OCI-LY1 (cell line): ENCODE measurements at regions not wholly inside any gene's neighbourhood (a gene's known extent, or its start where the extent isn't known, plus 50 kb on each side); places are given as distances from the start of the nearest gene placed in this dataset.

Experiments used
- H2AFZ ChIP-seq: fragments of 200-600 bp; sonication (generic), shearing (Covaris generic); 2 replicates; pipeline ENCODE4 v1.6.0; 2014; ENCODE audit warnings: antibody characterized with exemption, mild to moderate bottlenecking, low read length
- H3F3A ChIP-seq: fragments of 200-600 bp; sonication (generic), shearing (Covaris generic); 2 replicates; pipeline ENCODE4 v1.6.0; 2014; ENCODE audit warnings: mild to moderate bottlenecking, antibody characterized with exemption, low read length, moderate library complexity; ENCODE audit not compliant: insufficient read depth
- H3K27ac ChIP-seq: fragments of 200-600 bp; sonication (generic); 2 replicates; pipeline ENCODE4 v1.5.1; 2014; ENCODE audit warnings: low read length, mixed run types, mild to moderate bottlenecking, low read depth; ENCODE audit not compliant: poor library complexity, severe bottlenecking
- H3K27me3 ChIP-seq: fragments of 200-600 bp; sonication (generic); 2 replicates; pipeline ENCODE4 v1.6.0; 2014; ENCODE audit warnings: antibody characterized with exemption, mild to moderate bottlenecking, low read length, moderate library complexity; ENCODE audit not compliant: insufficient read depth
- H3K36me3 ChIP-seq: fragments of 200-600 bp; sonication (generic); 2 replicates; pipeline ENCODE4 v1.6.1; 2014; ENCODE audit warnings: mild to moderate bottlenecking, antibody characterized with exemption, low read length, moderate library complexity, mixed read lengths; ENCODE audit not compliant: insufficient read depth
- H3K4me1 ChIP-seq: fragments of 200-600 bp; sonication (generic); 2 replicates; pipeline ENCODE4 v1.5.1; 2014; ENCODE audit warnings: mild to moderate bottlenecking, low read length, moderate library complexity; ENCODE audit not compliant: insufficient read depth, severe bottlenecking
- H3K4me2 ChIP-seq: fragments of 200-600 bp; sonication (generic), shearing (Covaris generic); 2 replicates; pipeline ENCODE4 v1.6.1; 2014; ENCODE audit warnings: low read length
- H3K4me3 ChIP-seq: fragments of 200-600 bp; sonication (generic); 2 replicates; pipeline ENCODE4 v1.5.1; 2014; ENCODE audit warnings: low read length, low read depth, mild to moderate bottlenecking, mixed read lengths; ENCODE audit not compliant: poor library complexity, severe bottlenecking
- H3K79me2 ChIP-seq: fragments of 200-600 bp; shearing (Covaris generic); 2 replicates; pipeline ENCODE4 v1.6.1; 2016; ENCODE audit warnings: mixed run types, low read length, mixed read lengths; ENCODE audit not compliant: insufficient read depth
- H3K9ac ChIP-seq: fragments of 200-600 bp; sonication (generic), shearing (Covaris generic); 2 replicates; pipeline ENCODE4 v1.6.1; 2014; ENCODE audit warnings: mild to moderate bottlenecking, low read length, mixed read lengths
- H3K9me2 ChIP-seq: fragments of 200-600 bp; sonication (generic), shearing (Covaris generic); 2 replicates; pipeline ENCODE4 v1.6.1; 2014; ENCODE audit warnings: low read depth, mild to moderate bottlenecking, low read length, mixed read lengths
- H3K9me3 ChIP-seq: fragments of 200-600 bp; shearing (Covaris generic); 2 replicates; pipeline ENCODE4 v1.6.1; 2014; ENCODE audit warnings: low read length, mixed read lengths
- H4K20me1 ChIP-seq: fragments of 200-600 bp; sonication (generic), shearing (Covaris generic); 2 replicates; pipeline ENCODE4 v1.6.0; 2016; ENCODE audit warnings: mild to moderate bottlenecking, low read length; ENCODE audit not compliant: insufficient read depth
- CTCF ChIP-seq: fragments of 200-600 bp; sonication (generic), shearing (Covaris generic); IDR thresholded peaks from 2 replicates; pipeline ENCODE4 v1.5.1; 2017; ENCODE audit warnings: mild to moderate bottlenecking, antibody characterized with exemption, low read length, moderate library complexity, mixed read lengths
- EZH2 ChIP-seq: fragments of 200-600 bp; sonication (generic), shearing (Covaris generic); IDR thresholded peaks from 2 replicates; pipeline ENCODE4 v1.8.0; 2017; ENCODE audit warnings: borderline replicate concordance, mixed run types, mild to moderate bottlenecking, antibody characterized with exemption, low read length, moderate library complexity, mixed read lengths

GRCh38 chr5:28398185-28398584, 1359.8 kb upstream of the CDH9 start:
- Histone ChIP-seq H3K27ac (no peak overlapping the region), H3K4me2 (no peak overlapping the region)
- TF ChIP-seq CTCF (no peak), EZH2 (no peak)

GRCh38 chr5:28397502-28397941, 1359.1 kb upstream of the CDH9 start:
- Histone ChIP-seq H3K9ac (no peak overlapping the region), H3K9me2 (no peaks in the 10 kb centered on the region), H3K4me2 (no peak overlapping the region), H3K36me3 (no peaks in the 10 kb centered on the region), H4K20me1 (no peaks in the 10 kb centered on the region), H3K4me3 (no peak overlapping the region), H3K27me3 (no peaks in the 10 kb centered on the region), H3K79me2 (no peaks in the 10 kb centered on the region), H3K9me3 (no peaks in the 10 kb centered on the region), H2AFZ (no peak overlapping the region), H3K4me1 (no peaks in the 10 kb centered on the region), H3F3A (no peaks in the 10 kb centered on the region), H3K27ac (no peak overlapping the region)
- TF ChIP-seq EZH2 (no peak), CTCF (no peak)

More at GRCh38 chr5:28398185-28398584, 1359.8 kb upstream of the CDH9 start:
- no peak overlapping the region for H3K9ac ChIP-seq
- no peaks in the 10 kb centered on the region for H3K36me3 ChIP-seq
- no peak overlapping the region for H3K4me3 ChIP-seq
- H3K27me3 ChIP-seq: no peaks in the 10 kb centered on the region
- no peaks in the 10 kb centered on the region for H3F3A ChIP-seq
- H3K9me3 ChIP-seq: no peaks in the 10 kb centered on the region
- no peaks in the 10 kb centered on the region for H4K20me1 ChIP-seq
- H3K79me2 ChIP-seq: no peaks in the 10 kb centered on the region
- H3K4me1 ChIP-seq: no peaks in the 10 kb centered on the region
- no peaks in the 10 kb centered on the region for H3K9me2 ChIP-seq
- H2AFZ ChIP-seq: no peak overlapping the region

DNA sequence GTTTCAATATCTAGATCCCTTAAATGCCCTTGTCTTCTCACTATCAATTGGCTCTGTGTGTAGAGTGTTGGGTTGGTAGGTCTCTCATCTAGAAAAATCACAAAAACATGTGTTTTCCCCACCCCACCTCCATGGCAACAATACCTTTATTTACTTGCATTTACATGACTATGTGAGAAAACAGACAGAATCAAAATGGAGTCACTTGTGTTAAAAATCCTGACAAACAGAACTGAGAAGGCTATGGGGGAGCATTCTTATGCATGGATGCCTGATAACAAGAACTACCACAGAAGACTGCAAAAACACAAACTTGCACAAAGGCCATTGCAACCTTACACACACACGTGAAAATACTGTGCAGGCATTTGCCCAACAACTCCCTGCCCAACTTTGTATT, 1352.9 kb upstream of the CDH9 start:
- no peak for TF ChIP-seq CTCF
- TF ChIP-seq EZH2: no peak
- no peaks in the 10 kb centered on the region for H4K20me1 ChIP-seq
- H3K36me3 ChIP-seq: no peaks in the 10 kb centered on the region
- H3K27me3 ChIP-seq: no peaks in the 10 kb centered on the region
- H3K4me3 ChIP-seq: no peak overlapping the region
- H3K9ac ChIP-seq: no peak overlapping the region
- no peaks in the 10 kb centered on the region for H3F3A ChIP-seq
- no peaks in the 10 kb centered on the region for H3K9me2 ChIP-seq
- H3K4me2 ChIP-seq: no peak overlapping the region
- no peak overlapping the region for H3K27ac ChIP-seq
- no peaks in the 10 kb centered on the region for H3K4me1 ChIP-seq
- no peaks in the 10 kb centered on the region for H3K79me2 ChIP-seq
- no peaks in the 10 kb centered on the region for H3K9me3 ChIP-seq
- no peak overlapping the region for H2AFZ ChIP-seq
